ENCODE measurements at regions not wholly inside any gene's neighbourhood (a gene's known extent, or its start where the extent isn't known, plus 50 kb on each side); places are given as distances from the start of the nearest gene placed in this dataset.

GRCh38 chr7:66864294-66864693 lies 56.7 kb upstream of the TMEM248 start:
- no peak for DNase-seq (ENCODE audit: low spot score)

GRCh38 chr7:66865290-66865864 lies 55.6 kb upstream of the TMEM248 start:
- DNase-seq (ENCODE audit: low spot score), result no peak

GRCh38 chr7:66867198-66867790 lies 53.7 kb upstream of the TMEM248 start:
- no peak for DNase-seq (ENCODE audit: low spot score)

GRCh38 chr7:66869660-66870450 lies 51.2 kb upstream of the TMEM248 start:
- peak; percentile 54 for DNase-seq (ENCODE audit: low spot score)

GRCh38 chr7:66871076-66871475 lies 49.9 kb upstream of the TMEM248 start:
- DNase-seq (ENCODE audit: low spot score), result no peak
